HAP-1 (cell line): ENCODE measurements at regions not wholly inside any gene's neighbourhood (a gene's known extent, or its start where the extent isn't known, plus 50 kb on each side); places are given as distances from the start of the nearest gene placed in this dataset.

Source experiments
- DNase-seq, 2 experiments: peaks; one replicate each; pipeline ENCODE4 v3.0.0-alpha.2; 2016 to 2020; ENCODE audit warnings: low spot score in 2 of 2
- H3K27me3 ChIP-seq: fragments of 250-450 bp; sonication (Bioruptor Pico); 2 replicates; pipeline ENCODE4 v1.5.1; 2020; ENCODE audit warnings: low read depth, mild to moderate bottlenecking, moderate library complexity
- H3K36me3 ChIP-seq: fragments of 250-450 bp; sonication (Bioruptor Pico); replicated peaks from 2 replicates; pipeline ENCODE4 v1.5.1; 2020; ENCODE audit warnings: mild to moderate bottlenecking
- H3K4me1 ChIP-seq: fragments of 250-450 bp; sonication (Bioruptor Pico); 2 replicates; pipeline ENCODE4 v1.5.1; 2020; ENCODE audit warnings: mild to moderate bottlenecking
- H3K4me3 ChIP-seq: fragments of 250-450 bp; sonication (Bioruptor Pico); 2 replicates; pipeline ENCODE4 v1.5.1; 2020; ENCODE audit warnings: mild to moderate bottlenecking, moderate library complexity
- H3K9me3 ChIP-seq: fragments of 250-450 bp; sonication (Bioruptor Pico); 2 replicates; pipeline ENCODE4 v1.5.1; 2020; ENCODE audit warnings: mild to moderate bottlenecking, moderate library complexity
- in situ Hi-C: fragments of 300-500 bp; cut with MboI; formaldehyde crosslinking; loops from 3 replicates; pipeline ENCODE4 v1.14.3; 2020; ENCODE audit warnings: low sequenced_read_pairs, inconsistent platforms, mixed read lengths

DNA sequence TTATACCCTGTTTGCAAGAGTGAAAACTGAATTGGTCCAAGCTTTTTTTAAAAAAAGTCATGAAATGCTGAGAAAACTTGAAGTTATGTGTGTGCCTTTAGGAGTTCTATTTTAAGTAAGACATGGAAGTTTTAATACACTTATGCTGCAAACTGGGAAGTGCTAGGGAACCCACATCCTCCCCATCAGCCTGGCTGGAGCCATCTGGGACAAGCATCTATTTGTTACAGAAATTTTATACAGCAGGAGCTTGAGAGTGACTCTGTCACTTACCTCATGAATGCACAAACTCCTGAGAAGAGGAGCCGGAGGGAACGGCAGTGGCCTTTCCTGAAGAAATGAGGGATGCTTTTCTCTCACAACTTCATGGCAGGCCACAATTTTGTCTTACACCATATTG lies 78.2 kb upstream of the SLC44A3 start:
- DNase-seq, result no peak
- H3K36me3 ChIP-seq, result no peaks in the 10 kb centered on the region
- H3K4me3 ChIP-seq, result no peak overlapping the region
- H3K27me3 ChIP-seq, result no peaks in the 10 kb centered on the region
- in situ Hi-C loops, result no loop called here
- H3K4me1 ChIP-seq, result no peaks in the 10 kb centered on the region
- H3K9me3 ChIP-seq, result no peaks in the 10 kb centered on the region

DNA sequence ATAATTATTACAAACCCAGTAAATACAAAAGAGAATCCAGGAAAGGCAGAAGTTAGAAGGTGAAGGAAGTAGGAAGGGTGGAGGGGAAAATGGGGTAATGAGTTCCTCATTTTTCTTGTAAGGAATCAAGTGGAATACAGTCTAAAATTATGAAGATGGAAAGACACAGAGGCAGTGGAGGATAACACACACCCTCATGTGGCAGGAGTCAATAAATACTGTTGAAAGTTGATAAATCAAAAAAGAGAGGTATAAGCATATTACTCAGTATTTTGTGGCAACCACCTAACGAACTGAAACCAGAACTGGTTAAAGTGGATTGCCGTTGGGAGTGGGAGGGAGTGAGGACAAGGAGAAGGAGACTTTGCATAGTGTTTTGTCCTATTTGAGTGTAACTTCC lies 78.6 kb upstream of the SLC44A3 start:
- no peak overlapping the region for H3K4me3 ChIP-seq
- no peaks in the 10 kb centered on the region for H3K36me3 ChIP-seq
- no peaks in the 10 kb centered on the region for H3K27me3 ChIP-seq
- in situ Hi-C loops, result no loop called here
- DNase-seq, result no peak
- H3K4me1 ChIP-seq, result no peaks in the 10 kb centered on the region
- no peaks in the 10 kb centered on the region for H3K9me3 ChIP-seq

DNA sequence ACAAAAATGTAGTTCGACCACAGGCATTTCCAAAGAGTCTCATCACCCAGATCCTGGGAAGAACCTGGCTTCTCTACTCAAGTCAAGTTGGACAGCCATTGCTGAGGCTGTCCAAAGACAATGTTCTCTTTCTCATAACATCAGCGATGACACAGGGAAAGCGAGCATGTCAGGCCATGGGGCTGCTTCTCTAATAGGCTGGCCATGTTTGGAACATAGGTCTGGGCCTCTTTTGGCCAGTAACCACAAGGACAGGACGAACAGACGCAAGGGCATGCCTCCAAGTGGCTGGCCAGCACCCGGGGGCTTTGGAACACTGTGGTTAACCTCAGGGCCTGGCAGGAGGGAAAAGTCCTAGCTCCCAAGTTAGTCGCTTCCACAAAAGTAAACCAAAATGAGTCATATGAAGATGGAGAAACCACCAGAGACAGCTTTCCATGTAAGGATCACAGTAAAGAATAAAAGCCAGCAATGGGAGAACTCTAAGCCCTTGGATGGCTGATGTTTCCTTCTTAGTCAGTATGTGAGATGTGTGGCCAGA lies 80.6 kb upstream of the SLC44A3 start:
- H3K36me3 ChIP-seq, result no peaks in the 10 kb centered on the region
- H3K4me1 ChIP-seq, result peaks cover 14% of the 10 kb centered on the region
- DNase-seq, result no peak
- no peaks in the 10 kb centered on the region for H3K27me3 ChIP-seq
- H3K9me3 ChIP-seq, result no peaks in the 10 kb centered on the region
- in situ Hi-C loops, result no loop called here
- H3K4me3 ChIP-seq, result no peak overlapping the region

DNA sequence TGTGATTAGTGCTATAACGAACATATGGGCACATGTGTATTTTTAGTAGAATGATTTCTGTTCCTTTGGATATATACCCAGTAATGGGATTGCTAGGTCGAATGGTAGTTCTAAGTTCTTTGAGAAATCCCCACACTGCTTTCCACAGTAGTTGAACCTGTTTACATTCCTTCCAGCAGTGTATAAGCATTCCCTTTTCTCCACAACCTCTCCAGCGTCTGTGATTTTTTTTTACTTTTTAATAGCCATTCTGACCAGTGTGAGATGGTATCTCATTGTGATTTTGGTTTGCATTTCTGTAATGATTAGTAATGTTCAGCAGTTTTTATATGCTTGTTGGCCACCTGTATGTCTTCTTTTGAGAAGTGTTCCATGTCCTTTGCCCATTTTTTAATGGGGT lies 81.8 kb upstream of the SLC44A3 start:
- Histone ChIP-seq H3K36me3 (no peaks in the 10 kb centered on the region), H3K4me1 (peaks cover 24% of the 10 kb centered on the region), H3K9me3 (no peaks in the 10 kb centered on the region), H3K4me3 (no peak overlapping the region), H3K27me3 (no peaks in the 10 kb centered on the region)
- no peak for DNase-seq
- in situ Hi-C loops, result no loop called here

DNA sequence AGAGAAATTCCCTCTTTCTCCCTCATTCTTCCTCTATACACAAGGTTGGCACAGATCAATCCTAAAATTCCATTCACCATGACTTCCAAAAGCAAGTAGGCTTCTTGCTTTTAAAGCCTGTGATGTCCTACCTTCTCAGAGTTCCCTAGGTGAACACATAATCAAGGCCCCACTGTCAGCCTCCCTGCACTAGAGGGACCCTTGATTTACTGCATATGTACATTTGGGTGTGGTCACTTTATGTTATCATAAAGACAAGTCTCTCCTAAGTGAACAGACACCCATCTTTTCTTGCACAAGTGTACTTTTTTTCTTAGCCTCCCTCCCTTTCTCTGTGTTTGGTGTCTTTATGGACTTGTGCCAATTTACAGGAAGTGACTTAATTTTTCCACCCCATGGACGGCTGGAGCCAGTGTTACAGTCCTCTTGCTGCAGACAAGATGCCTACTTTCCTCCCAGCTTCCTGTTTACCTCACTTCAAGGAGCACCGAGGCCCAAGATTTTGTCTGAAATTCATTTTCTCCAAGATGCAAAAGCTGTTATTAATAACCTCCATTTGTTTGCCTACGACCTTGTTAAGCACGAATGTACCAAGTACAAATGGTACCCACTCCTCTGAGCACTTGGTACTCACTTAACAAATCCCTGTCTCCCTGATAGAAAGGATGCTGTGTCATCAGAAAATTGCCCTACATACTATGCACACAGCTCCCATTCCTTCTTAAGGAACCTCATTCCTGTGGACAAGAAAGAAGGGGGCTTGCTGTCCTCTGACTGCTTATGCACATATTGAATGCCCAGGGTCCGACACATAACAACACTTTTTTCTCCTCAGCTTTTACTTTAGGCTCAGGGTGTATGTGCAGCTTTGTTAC lies 82.8 kb upstream of the SLC44A3 start:
- in situ Hi-C loops, result no loop called here
- peaks cover 24% of the 10 kb centered on the region for H3K4me1 ChIP-seq
- DNase-seq, result no peak
- H3K36me3 ChIP-seq, result no peaks in the 10 kb centered on the region
- no peaks in the 10 kb centered on the region for H3K27me3 ChIP-seq
- no peak overlapping the region for H3K4me3 ChIP-seq
- no peaks in the 10 kb centered on the region for H3K9me3 ChIP-seq

DNA sequence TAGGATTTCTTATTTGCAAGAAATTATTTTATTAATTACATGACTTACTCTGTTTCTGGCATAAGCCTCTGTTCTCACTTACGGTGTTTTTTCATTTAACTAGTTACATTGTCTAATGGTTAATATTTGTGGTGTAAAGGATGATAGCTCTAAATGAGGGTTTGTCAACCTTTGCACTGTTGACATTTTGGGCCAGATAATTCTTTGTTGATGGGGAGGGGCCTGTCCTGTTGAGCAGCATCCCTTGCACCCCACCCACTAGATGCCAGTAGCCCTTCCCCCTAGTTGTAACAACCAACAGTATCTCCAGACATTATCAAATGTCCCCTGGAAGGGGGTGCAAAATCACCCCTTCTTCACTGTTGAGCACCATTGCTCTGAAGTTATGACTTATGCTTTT lies 83.6 kb upstream of the SLC44A3 start:
- Histone ChIP-seq H3K9me3 (no peaks in the 10 kb centered on the region), H3K36me3 (no peaks in the 10 kb centered on the region), H3K27me3 (no peaks in the 10 kb centered on the region), H3K4me3 (no peak overlapping the region), H3K4me1 (peaks cover 24% of the 10 kb centered on the region)
- no peak for DNase-seq
- in situ Hi-C loops, result no loop called here

DNA sequence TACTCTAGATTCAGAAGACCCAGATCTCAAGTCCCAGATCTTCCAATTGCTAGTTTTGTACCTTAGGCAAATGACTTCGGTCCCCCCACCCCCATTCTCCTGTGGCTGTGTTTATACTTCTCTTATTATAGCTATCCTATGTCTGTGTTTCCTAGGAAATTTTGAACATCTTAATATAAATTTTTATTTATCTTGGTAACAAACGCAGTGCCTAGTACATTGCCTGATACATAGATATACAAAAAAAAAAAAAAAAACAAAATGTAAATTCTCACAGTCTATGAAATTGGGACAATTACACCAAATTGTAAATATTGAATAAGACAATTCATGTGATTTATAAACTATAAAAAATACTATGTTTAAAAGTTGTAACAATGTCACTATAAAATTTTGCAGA lies 84.1 kb upstream of the SLC44A3 start:
- DNase-seq, result no peak
- Histone ChIP-seq H3K4me3 (no peak overlapping the region), H3K9me3 (no peaks in the 10 kb centered on the region), H3K4me1 (peaks cover 24% of the 10 kb centered on the region), H3K27me3 (no peaks in the 10 kb centered on the region), H3K36me3 (no peaks in the 10 kb centered on the region)
- in situ Hi-C loops, result no loop called here

DNA sequence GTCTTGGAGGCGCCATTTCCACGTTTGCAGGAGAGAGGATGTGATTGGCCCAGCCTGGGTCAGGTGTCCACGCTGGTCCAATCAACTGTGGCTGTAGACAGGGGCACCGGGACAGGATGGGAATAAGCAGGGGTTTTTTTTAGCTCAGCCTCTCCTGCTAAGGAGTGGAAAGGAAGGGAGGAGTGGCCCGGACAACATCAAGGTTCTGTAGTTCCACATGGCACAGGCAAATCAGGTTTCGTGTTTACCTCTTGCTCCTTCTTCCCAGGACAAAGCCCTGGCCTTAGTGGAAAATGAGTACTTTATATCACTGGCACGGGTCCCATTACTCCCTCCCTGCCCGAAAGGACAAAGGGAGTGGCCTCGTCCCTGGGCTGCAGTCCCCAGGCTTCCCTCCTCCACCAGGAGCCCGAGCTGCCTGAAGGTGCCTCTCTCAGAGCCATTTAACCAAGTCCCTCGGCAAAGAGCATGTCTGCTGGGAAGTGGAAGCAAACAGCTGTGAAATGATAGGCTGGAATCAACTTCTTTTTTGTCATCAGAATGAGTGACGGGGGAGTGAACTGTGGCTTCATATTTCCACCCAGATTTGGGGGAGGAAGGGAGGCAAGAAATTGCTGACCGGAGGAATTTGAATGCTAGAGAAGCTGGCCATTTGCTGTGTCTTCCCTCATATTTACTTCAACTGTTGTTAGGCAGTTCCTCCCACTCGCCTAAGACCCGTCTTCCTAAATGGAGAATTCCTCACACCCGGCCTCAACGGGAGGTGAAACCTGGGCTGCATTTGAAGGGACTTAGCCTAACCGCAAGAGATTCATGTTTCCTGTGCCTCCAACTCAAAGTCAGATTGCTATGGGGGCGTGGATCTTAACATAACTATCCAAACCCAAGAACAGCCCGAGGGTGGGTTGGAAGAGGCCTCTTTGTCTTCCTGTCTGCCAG lies 84.9 kb upstream of the SLC44A3 start:
- no peaks in the 10 kb centered on the region for H3K36me3 ChIP-seq
- in situ Hi-C loops, result no loop called here
- no peaks in the 10 kb centered on the region for H3K27me3 ChIP-seq
- H3K4me1 ChIP-seq, result peaks cover 24% of the 10 kb centered on the region
- peak overlapping the region; percentile 2; the same call in 1 of the 2 replicates for H3K4me3 ChIP-seq
- no peaks in the 10 kb centered on the region for H3K9me3 ChIP-seq
- DNase-seq, result peak; percentile 84 to 87

DNA sequence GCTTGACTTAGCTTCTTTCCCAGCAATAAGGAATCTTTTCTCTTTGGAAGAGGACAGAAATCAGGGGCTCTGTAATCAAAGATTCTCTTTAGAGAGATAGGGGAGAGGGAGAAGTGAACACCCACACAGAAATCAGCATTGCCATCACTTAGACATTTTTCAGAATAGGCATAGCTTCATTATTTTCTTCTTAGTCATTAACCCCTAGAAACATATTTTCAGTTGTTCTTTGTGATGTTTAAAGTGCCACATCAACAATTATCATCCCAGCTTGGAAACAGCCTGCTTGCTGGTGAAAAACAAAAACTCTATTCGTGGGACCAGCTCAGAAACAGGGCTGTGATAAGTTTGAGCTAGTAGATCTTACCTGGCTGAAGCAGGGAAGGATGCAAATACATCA lies 88.3 kb upstream of the SLC44A3 start:
- DNase-seq, result no peak
- Histone ChIP-seq H3K4me1 (peaks cover 32% of the 10 kb centered on the region), H3K4me3 (no peak overlapping the region), H3K9me3 (no peaks in the 10 kb centered on the region), H3K27me3 (no peaks in the 10 kb centered on the region), H3K36me3 (no peaks in the 10 kb centered on the region)
- in situ Hi-C loops, result no loop called here

DNA sequence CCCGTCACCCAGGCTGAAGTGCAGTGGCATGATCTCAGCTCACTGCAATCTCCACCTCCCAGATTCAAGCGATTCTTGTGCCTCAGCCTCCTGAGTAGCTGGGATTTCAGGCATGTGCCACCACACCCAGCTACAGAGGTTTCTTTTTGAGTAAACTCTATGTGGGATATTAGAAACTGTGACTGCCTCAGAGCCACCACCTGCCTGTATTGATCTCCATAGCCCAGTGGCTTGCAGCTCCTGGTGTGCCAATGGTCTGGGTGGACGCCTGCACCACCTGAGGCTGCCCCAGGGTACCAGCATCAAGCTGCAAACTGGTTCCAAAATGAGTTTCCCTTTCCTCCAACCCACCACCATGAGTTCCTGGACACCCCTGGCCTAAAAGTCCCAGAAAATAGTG lies 89.7 kb upstream of the SLC44A3 start:
- H3K4me3 ChIP-seq, result no peak overlapping the region
- no peaks in the 10 kb centered on the region for H3K9me3 ChIP-seq
- H3K4me1 ChIP-seq, result peaks cover 26% of the 10 kb centered on the region
- in situ Hi-C loops, result no loop called here
- no peaks in the 10 kb centered on the region for H3K27me3 ChIP-seq
- DNase-seq, result no peak
- no peaks in the 10 kb centered on the region for H3K36me3 ChIP-seq

DNA sequence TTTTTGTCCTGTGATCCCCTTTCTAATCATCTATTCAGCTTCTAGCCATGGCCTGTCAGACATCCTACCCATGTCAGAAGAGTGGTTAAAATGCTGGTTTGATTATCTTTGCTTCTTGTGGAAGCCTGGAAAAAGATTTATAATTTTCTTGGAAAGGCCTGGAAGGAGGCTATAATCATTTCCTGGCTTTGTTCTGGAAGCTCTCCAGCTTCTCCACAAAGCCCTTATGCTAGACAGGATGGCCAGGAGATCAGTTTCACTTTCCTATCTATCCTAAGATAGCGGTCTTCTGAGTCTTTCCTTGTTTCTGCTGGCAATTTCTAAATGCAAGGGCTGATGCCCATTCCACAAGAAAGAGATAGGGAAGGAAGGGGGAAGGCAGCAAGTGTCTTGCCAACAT lies 90.9 kb upstream of the SLC44A3 start:
- H3K9me3 ChIP-seq, result no peaks in the 10 kb centered on the region
- in situ Hi-C loops, result no loop called here
- no peak overlapping the region for H3K4me3 ChIP-seq
- no peak for DNase-seq
- no peaks in the 10 kb centered on the region for H3K27me3 ChIP-seq
- no peaks in the 10 kb centered on the region for H3K36me3 ChIP-seq
- peaks cover 15% of the 10 kb centered on the region for H3K4me1 ChIP-seq

DNA sequence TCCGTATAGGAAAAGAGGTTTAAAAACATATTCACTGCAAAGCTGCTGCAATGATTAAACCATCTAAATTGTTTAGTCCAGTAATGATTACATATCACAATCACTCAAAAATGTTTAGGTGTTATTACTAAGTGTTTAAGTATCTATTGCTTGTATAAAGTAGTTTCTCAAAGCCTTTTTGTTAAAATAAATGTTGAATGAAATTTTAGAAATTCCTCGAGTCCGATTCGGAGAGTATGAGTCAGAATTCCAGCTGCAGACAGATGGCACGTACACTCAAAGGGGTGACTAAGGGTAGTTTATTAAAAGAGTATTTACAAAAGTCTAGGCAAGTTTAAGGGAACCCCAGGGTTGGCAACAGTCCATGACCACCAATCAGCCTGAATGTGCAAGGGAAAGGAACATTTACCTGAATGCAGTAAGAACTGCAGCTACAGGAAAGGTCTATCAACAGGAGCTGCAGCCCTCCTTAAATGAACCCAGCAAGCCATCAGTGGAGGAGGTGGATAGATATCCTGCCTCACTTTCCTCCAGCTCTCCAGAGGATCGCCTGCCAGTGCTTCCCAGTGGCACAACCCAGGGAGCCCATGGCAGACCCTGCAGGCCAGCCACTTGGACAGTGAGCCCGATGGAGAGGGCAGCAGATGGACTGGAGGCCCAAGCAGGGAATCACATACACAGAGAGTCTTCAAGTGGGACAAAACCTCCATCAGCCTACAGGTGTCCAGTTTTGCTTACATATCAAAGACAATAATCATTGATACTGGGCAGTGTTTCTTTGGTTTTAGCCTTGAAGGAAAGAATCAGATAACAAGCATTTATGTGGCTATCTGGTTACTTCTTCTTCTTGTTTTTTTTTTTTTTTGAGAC lies 92.1 kb upstream of the SLC44A3 start:
- peaks cover 8% of the 10 kb centered on the region for H3K4me1 ChIP-seq
- no peak for DNase-seq
- no peaks in the 10 kb centered on the region for H3K27me3 ChIP-seq
- no peaks in the 10 kb centered on the region for H3K9me3 ChIP-seq
- H3K36me3 ChIP-seq, result no peaks in the 10 kb centered on the region
- in situ Hi-C loops, result no loop called here
- H3K4me3 ChIP-seq, result no peak overlapping the region

DNA sequence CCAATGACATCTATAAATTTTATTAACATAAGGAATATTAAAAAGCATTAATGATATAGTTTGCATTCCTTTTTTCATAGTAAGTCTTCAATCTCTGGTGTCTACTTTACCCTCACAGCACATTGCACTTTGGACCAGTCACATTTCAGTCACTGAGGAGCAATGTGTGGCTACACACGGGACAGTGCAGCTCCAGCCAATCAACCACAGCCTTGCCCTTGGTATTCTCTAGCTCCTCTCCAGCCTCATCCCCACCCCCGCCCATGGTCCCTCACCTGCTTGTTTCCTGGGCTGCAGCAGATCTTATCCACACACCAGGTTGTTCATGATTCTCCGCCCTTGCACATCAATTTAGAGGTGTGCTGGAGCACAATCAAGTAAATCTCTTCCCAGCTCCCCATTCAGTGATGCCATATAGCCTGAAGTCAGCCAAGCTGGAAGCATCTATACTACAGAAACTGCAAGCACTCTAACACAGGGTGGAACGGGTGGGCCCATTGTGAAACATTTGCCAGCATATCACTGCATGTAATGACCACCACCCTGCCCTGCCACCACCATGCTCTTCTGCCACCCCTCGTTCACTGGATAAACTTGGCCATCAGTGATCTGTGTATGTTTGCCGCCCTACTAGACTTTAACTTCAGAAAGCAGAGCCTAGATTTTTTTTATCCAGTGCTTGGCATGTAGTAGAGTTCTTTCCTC lies 93.0 kb upstream of the SLC44A3 start:
- Histone ChIP-seq H3K4me1 (peaks cover 8% of the 10 kb centered on the region), H3K27me3 (no peaks in the 10 kb centered on the region), H3K36me3 (no peaks in the 10 kb centered on the region), H3K4me3 (no peak overlapping the region), H3K9me3 (no peaks in the 10 kb centered on the region)
- in situ Hi-C loops, result no loop called here
- no peak for DNase-seq
